DND-41 (cell line): ENCODE measurements at regions not wholly inside any gene's neighbourhood (a gene's known extent, or its start where the extent isn't known, plus 50 kb on each side); places are given as distances from the start of the nearest gene placed in this dataset.

Experiments
- ATAC-seq: fragments of 200-7000 bp; cut with Tn5 transposase; 3 replicates; pipeline ENCODE4 v1.9.1; 2021; ENCODE audit warnings: low read depth; ENCODE audit not compliant: insufficient read depth
- DNase-seq: peaks from one replicate; pipeline ENCODE4 v3.0.0-alpha.2; 2020
- H2AFZ ChIP-seq: 2 replicates; pipeline ENCODE4 v1.6.0; 2012; ENCODE audit warnings: low read depth, low read length
- H3K27ac ChIP-seq: 2 replicates; pipeline ENCODE4 v1.5.1; 2012; ENCODE audit warnings: low read length, inconsistent platforms
- H3K27me3 ChIP-seq: fragments of 200-600 bp; sonication (generic); 2 replicates; pipeline ENCODE4 v1.6.0; 2012; ENCODE audit warnings: low read length, mild to moderate bottlenecking, inconsistent platforms; ENCODE audit not compliant: insufficient read depth, poor library complexity
- H3K36me3 ChIP-seq: 2 replicates; pipeline ENCODE4 v1.5.1; 2012; ENCODE audit warnings: low read length, inconsistent platforms; ENCODE audit not compliant: insufficient read depth
- H3K4me1 ChIP-seq: 2 replicates; pipeline ENCODE4 v1.5.1; 2012; ENCODE audit warnings: mild to moderate bottlenecking, low read length; ENCODE audit not compliant: insufficient read depth
- H3K4me2 ChIP-seq: 2 replicates; pipeline ENCODE4 v1.6.0; 2012; ENCODE audit warnings: mild to moderate bottlenecking, moderate library complexity, low read length, inconsistent platforms; ENCODE audit not compliant: insufficient read depth
- H3K4me3 ChIP-seq, 2 experiments: fragments of 200-600 bp in 1 of 2; shearing (Covaris generic) in 1 of 2; 2 replicates each; pipeline ENCODE4 v1.5.1; 2012 to 2016; ENCODE audit warnings: inconsistent platforms in 2 of 2, low read length in 2 of 2, mild to moderate bottlenecking in 2 of 2, low read depth in 1 of 2, moderate library complexity in 1 of 2
- H3K79me2 ChIP-seq: 2 replicates; pipeline ENCODE4 v1.6.0; 2012; ENCODE audit warnings: low read length, inconsistent platforms; ENCODE audit not compliant: insufficient read depth
- H3K9ac ChIP-seq: 2 replicates; pipeline ENCODE4 v1.6.0; 2012; ENCODE audit warnings: low read depth, mild to moderate bottlenecking, inconsistent platforms, low read length, moderate library complexity
- H3K9me3 ChIP-seq: 2 replicates; pipeline ENCODE4 v1.5.1; 2012; ENCODE audit warnings: low read length, moderate library complexity, mild to moderate bottlenecking, inconsistent platforms; ENCODE audit not compliant: insufficient read depth, severe bottlenecking
- H4K20me1 ChIP-seq: 2 replicates; pipeline ENCODE4 v1.6.0; 2012; ENCODE audit warnings: low read length; ENCODE audit not compliant: insufficient read depth
- EZH2 ChIP-seq: IDR thresholded peaks from 3 replicates; pipeline ENCODE4 v1.6.1; 2012; ENCODE audit warnings: borderline replicate concordance, low read depth, mild to moderate bottlenecking, moderate library complexity, low read length, inconsistent platforms; ENCODE audit not compliant: severe bottlenecking
- TF ChIP-seq, protein P1 (sequence below): IDR thresholded peaks from 2 replicates; pipeline ENCODE4 v1.5.1; 2012; ENCODE audit warnings: borderline replicate concordance, low read length, moderate library complexity, mild to moderate bottlenecking; ENCODE audit not compliant: poor library complexity, severe bottlenecking; ENCODE audit errors: extremely low read depth

DNA sequence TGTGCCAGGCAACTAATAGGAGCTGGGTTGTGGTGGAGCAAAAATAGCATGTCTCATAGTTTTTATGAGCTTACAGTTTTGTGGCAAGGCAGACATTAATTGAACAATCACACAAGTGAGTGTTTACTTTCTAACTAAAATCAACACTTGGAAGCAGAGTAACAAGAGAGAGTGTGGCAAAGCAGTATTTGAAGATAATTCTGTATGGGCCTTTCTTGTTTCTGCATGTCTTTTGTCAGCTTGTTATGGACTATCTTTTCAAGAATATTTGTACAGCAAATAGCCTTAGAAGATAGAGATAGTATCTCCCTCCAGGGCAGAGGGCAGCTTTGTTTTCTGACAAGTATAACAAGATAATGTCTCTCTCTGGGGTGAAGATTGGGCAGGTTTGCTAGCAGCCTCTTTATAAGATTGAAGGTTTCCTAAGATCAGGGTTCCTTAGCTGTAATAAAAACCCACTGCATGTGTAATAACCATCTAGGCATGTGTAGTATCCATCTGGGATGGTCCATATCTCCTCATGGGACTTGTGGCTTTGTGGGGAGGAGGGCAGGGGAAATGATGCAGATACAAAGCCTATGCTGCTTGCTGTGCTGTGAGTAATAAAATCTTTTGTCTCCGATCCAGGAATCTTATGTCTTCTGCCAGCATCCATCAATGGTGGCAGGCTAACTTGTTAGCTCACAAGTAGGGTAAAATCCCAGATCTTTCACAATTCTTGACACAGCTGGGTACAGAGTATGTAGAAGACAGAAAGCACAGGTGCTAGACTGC is 479.9 kb downstream of the KDM4C start:
- no peak overlapping the region for H3K4me2 ChIP-seq
- H3K79me2 ChIP-seq: no peaks in the 10 kb centered on the region
- no peak for ATAC-seq
- no peaks in the 10 kb centered on the region for H3K9me3 ChIP-seq
- no peak for DNase-seq
- H3K9ac ChIP-seq: no peak overlapping the region
- H3K36me3 ChIP-seq: no peaks in the 10 kb centered on the region
- no peak overlapping the region for H3K27ac ChIP-seq
- no peaks in the 10 kb centered on the region for H3K27me3 ChIP-seq
- no peaks in the 10 kb centered on the region for H4K20me1 ChIP-seq
- H3K4me1 ChIP-seq: no peaks in the 10 kb centered on the region
- no peak for TF ChIP-seq EZH2
- TF ChIP-seq, protein P1, sequence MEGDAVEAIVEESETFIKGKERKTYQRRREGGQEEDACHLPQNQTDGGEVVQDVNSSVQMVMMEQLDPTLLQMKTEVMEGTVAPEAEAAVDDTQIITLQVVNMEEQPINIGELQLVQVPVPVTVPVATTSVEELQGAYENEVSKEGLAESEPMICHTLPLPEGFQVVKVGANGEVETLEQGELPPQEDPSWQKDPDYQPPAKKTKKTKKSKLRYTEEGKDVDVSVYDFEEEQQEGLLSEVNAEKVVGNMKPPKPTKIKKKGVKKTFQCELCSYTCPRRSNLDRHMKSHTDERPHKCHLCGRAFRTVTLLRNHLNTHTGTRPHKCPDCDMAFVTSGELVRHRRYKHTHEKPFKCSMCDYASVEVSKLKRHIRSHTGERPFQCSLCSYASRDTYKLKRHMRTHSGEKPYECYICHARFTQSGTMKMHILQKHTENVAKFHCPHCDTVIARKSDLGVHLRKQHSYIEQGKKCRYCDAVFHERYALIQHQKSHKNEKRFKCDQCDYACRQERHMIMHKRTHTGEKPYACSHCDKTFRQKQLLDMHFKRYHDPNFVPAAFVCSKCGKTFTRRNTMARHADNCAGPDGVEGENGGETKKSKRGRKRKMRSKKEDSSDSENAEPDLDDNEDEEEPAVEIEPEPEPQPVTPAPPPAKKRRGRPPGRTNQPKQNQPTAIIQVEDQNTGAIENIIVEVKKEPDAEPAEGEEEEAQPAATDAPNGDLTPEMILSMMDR: no peak
- H3K4me3 ChIP-seq: no peak overlapping the region
- H2AFZ ChIP-seq: no peak overlapping the region

DNA sequence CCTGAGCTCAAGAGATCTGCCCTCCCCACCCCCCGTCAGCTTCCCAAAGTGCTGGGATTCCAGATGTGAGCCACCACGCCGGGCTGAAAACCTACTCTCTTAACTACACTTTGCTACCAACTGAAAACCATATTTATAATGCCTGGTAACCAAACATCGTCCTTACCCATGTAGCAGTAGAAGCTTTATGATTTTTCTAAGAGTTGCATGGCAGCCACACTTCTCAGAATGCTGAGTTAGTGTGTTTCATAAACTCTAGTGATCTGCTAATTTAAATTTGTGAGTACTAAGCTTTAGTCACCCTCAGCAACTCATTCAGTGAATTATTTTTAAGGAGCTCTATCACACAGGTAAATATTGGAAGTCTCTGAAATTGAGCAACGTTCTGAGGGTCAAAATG is 478.4 kb downstream of the KDM4C start:
- H3K4me1 ChIP-seq: no peaks in the 10 kb centered on the region
- H3K9me3 ChIP-seq: no peaks in the 10 kb centered on the region
- no peak for DNase-seq
- ATAC-seq: no peak
- no peaks in the 10 kb centered on the region for H4K20me1 ChIP-seq
- H3K27ac ChIP-seq: no peak overlapping the region
- no peak overlapping the region for H3K4me3 ChIP-seq
- H3K36me3 ChIP-seq: no peaks in the 10 kb centered on the region
- H2AFZ ChIP-seq: no peak overlapping the region
- no peaks in the 10 kb centered on the region for H3K27me3 ChIP-seq
- H3K9ac ChIP-seq: no peak overlapping the region
- no peak for TF ChIP-seq EZH2
- TF ChIP-seq, protein P1: no peak
- H3K79me2 ChIP-seq: no peaks in the 10 kb centered on the region
- no peak overlapping the region for H3K4me2 ChIP-seq

DNA sequence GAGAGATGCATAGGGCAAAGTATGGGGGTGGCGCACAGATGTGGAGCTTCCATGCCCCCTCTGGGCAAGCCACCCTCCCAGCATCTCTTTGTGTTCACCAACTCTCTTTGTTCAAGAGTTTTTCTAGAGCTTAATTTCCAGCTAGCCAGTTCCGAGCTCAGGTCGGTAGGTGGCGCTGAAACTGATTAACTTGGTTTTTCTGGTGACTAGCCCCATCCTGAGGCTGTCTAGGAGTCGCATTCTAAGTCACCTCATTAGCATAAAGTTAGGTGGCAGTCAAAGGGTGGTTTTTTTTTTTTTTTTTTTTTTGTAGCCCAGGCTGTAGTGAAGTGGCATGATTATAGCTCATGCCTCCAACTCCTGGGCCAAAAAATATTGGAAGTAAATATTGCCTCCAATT is 476.4 kb downstream of the KDM4C start:
- Histone ChIP-seq H3K9me3 (no peaks in the 10 kb centered on the region), H3K27ac (no peak overlapping the region), H3K27me3 (no peaks in the 10 kb centered on the region), H3K36me3 (no peaks in the 10 kb centered on the region), H3K4me1 (no peaks in the 10 kb centered on the region), H3K4me3 (no peak overlapping the region), H3K9ac (no peak overlapping the region), H2AFZ (no peak overlapping the region), H3K79me2 (no peaks in the 10 kb centered on the region), H4K20me1 (no peaks in the 10 kb centered on the region), H3K4me2 (no peak overlapping the region)
- DNase-seq (peak; percentile 10), ATAC-seq (no peak)
- no peak for TF ChIP-seq EZH2
- TF ChIP-seq, protein P1: peak; percentile 20
